Keratinocyte (primary cell): ENCODE measurements at regions not wholly inside any gene's neighbourhood (a gene's known extent, or its start where the extent isn't known, plus 50 kb on each side); places are given as distances from the start of the nearest gene placed in this dataset.

Experiments
- CTCF ChIP-seq, 3 experiments: IDR thresholded peaks in 1 of 3; conservative IDR thresholded peaks in 1 of 3; optimal IDR thresholded peaks in 1 of 3; 2 replicates in 2 of 3; 3 replicates in 1 of 3; pipeline versions ENCODE3 to v1.5.1; 2011; ENCODE audit warnings: low read length in 3 of 3, mild to moderate bottlenecking in 3 of 3, moderate library complexity in 2 of 3, control low read depth in 1 of 3, inconsistent platforms in 1 of 3; ENCODE audit not compliant: insufficient read depth in 2 of 3; ENCODE audit errors: extremely low read depth in 1 of 3
- EZH2 ChIP-seq: IDR thresholded peaks from one replicate; pipeline ENCODE4 v1.6.1; 2012; ENCODE audit warnings: inconsistent platforms, mild to moderate bottlenecking, low read length, moderate library complexity

- TF ChIP-seq CTCF (optimal IDR thresholded peaks at IDR 0.05 in 1 of 3, IDR thresholded peaks at IDR 0.05 in 1 of 3, conservative IDR thresholded peaks at IDR 0.05 in 1 of 3; ENCODE audit: extremely low read depth in 1 of 3, insufficient read depth in 2 of 3, low read length in 3 of 3) (no peak), EZH2 (no peak)
Observed at GRCh38 chr6:27797960-27798359, 114.2 kb downstream of the OR2B2 start.
